AML-193 (cell line): ENCODE measurements at regions not wholly inside any gene's neighbourhood (a gene's known extent, or its start where the extent isn't known, plus 50 kb on each side); places are given as distances from the start of the nearest gene placed in this dataset.

Experiments used
- DNase-seq, 2 experiments: peaks; one replicate each; lab custom pipeline; 2025; lab: John Stamatoyannopoulos, UW

- no peak for DNase-seq
Measured at GRCh38 chr16:87552072-87552718, 50.1 kb upstream of the JPH3 start.

- no peak for DNase-seq
Measured at GRCh38 chr16:87551487-87551886, 50.8 kb upstream of the JPH3 start.

GRCh38 chr16:87550495-87550961 is 51.8 kb upstream of the JPH3 start:
- DNase-seq = peak in 1 of 2 experiments; percentile 1

- DNase-seq = no peak
Measured at GRCh38 chr16:87549627-87550494, 52.4 kb upstream of the JPH3 start.

- DNase-seq = no peak
Measured at GRCh38 chr16:87548046-87548445, 54.3 kb upstream of the JPH3 start.

GRCh38 chr16:87543436-87544191 is 50.8 kb upstream of the ZCCHC14 start:
- no peak for DNase-seq

- no peak for DNase-seq
Measured at GRCh38 chr16:87542531-87543102, 49.8 kb upstream of the ZCCHC14 start.
